Gastroesophageal sphincter (tissue), 4 donors: ENCODE measurements at regions not wholly inside any gene's neighbourhood (a gene's known extent, or its start where the extent isn't known, plus 50 kb on each side); places are given as distances from the start of the nearest gene placed in this dataset.

Experiments
- ATAC-seq: fragments of 150-250 bp; one replicate; pipeline ENCODE4 v1.9.1; 2016; ENCODE audit warnings: mild to moderate bottlenecking, moderate library complexity
- H3K27ac ChIP-seq, 4 donors: fragments of 200-600 bp; sonication (generic) in 3 of 4; 1 replicate in 3 of 4; 2 replicates in 1 of 4; pipeline ENCODE4 v1.5.1; 2016 to 2019
- H3K27me3 ChIP-seq: fragments of 200-600 bp; sonication (generic); one replicate; pipeline ENCODE4 v1.5.1; 2019
- H3K36me3 ChIP-seq, 2 donors: fragments of 200-600 bp; sonication (generic); one replicate each; pipeline ENCODE4 v1.5.1; 2019; ENCODE audit warnings: control low read depth in 1 of 2
- H3K4me1 ChIP-seq, 3 donors: fragments of 200-600 bp; sonication (generic); 1 replicate in 2 of 3; 2 replicates in 1 of 3; pipeline ENCODE4 v1.5.1; 2016 to 2019; ENCODE audit warnings: control low read depth in 2 of 3
- H3K4me3 ChIP-seq, 2 donors: fragments of 200-600 bp; sonication (generic); one replicate each; pipeline ENCODE4 v1.5.1; 2019; ENCODE audit warnings: mild to moderate bottlenecking in 1 of 2, moderate library complexity in 1 of 2
- H3K9me3 ChIP-seq, 3 donors: fragments of 200-600 bp; sonication (generic); one replicate each; pipeline ENCODE4 v1.5.1; 2017 to 2019; ENCODE audit warnings: control low read depth in 2 of 3
- CTCF ChIP-seq, 4 experiments: fragments of 200-600 bp in 2 of 4; fragments of 450-650 bp in 2 of 4; sonication (generic) in 1 of 4; IDR thresholded peaks; one replicate each; pipeline ENCODE4 v1.5.1; 2017 to 2019; ENCODE audit warnings: antibody characterized with exemption in 4 of 4, mild to moderate bottlenecking in 2 of 4, moderate library complexity in 2 of 4
- EP300 ChIP-seq: sonication (generic); formaldehyde crosslinking; IDR thresholded peaks from one replicate; pipeline ENCODE4 v1.6.1; 2017; ENCODE audit warnings: antibody characterized with exemption, mild to moderate bottlenecking
- POLR2A ChIP-seq, 2 donors: fragments of 450-650 bp; IDR thresholded peaks; one replicate each; pipeline ENCODE4 v1.6.1; 2017; ENCODE audit warnings: antibody characterized with exemption in 2 of 2, mild to moderate bottlenecking in 2 of 2, moderate library complexity in 1 of 2
- POLR2AphosphoS5 ChIP-seq: sonication (generic); formaldehyde crosslinking; IDR thresholded peaks from one replicate; pipeline ENCODE4 v1.6.1; 2017; ENCODE audit warnings: antibody characterized with exemption
- WGBS, 2 donors: methylation state at CpG; one replicate each; pipeline ENCODE4 v1.1.5; 2018; ENCODE audit warnings: low coverage in 1 of 2; 5-methylcytosine and 5-hydroxymethylcytosine counted together

- no peak for ATAC-seq
- WGBS, 2 donors = 12 to 17% methylated on average over 4 to 6 of the region's 6 CpGs
Observed at GRCh38 chrX:33336783-33337182, 125.4 kb upstream of the DMD start.

GRCh38 chrX:33333271-33333670, 121.9 kb upstream of the DMD start:
- TF ChIP-seq POLR2A (IDR thresholded peaks at IDR 0.05) (no peak), POLR2AphosphoS5 (no peak), CTCF (IDR thresholded peaks at IDR 0.05) (no peak), EP300 (no peak)
- H3K9me3 ChIP-seq = no peaks in the 10 kb centered on the region
- WGBS, 2 donors = 82 to 86% methylated on average over 1 to 2 of the region's 2 CpGs
- H3K4me1 ChIP-seq = no peaks in the 10 kb centered on the region
- no peak overlapping the region for H3K4me3 ChIP-seq
- ATAC-seq = no peak
- no peaks in the 10 kb centered on the region for H3K36me3 ChIP-seq
- H3K27ac ChIP-seq = no peak overlapping the region
- H3K27me3 ChIP-seq = no peaks in the 10 kb centered on the region

More at GRCh38 chrX:33336783-33337182, 125.4 kb upstream of the DMD start:
- no peak for TF ChIP-seq POLR2A (IDR thresholded peaks at IDR 0.05)
- peak; percentile 19 to 58 (median 41) for TF ChIP-seq CTCF (IDR thresholded peaks at IDR 0.05)
- Histone ChIP-seq H3K27ac (no peak overlapping the region), H3K4me1 (no peaks in the 10 kb centered on the region), H3K27me3 (no peaks in the 10 kb centered on the region), H3K4me3 (no peak overlapping the region), H3K9me3 (no peaks in the 10 kb centered on the region), H3K36me3 (no peaks in the 10 kb centered on the region)

GRCh38 chrX:33330798-33331197, 119.4 kb upstream of the DMD start:
- no peaks in the 10 kb centered on the region for H3K4me1 ChIP-seq
- WGBS, 2 donors = 48 to 67% methylated on average over 1 to 3 of the region's 3 CpGs
- no peak overlapping the region for H3K4me3 ChIP-seq
- ATAC-seq = no peak
- no peak overlapping the region for H3K27ac ChIP-seq
- no peaks in the 10 kb centered on the region for H3K27me3 ChIP-seq
- no peaks in the 10 kb centered on the region for H3K36me3 ChIP-seq
- TF ChIP-seq POLR2AphosphoS5 (no peak), POLR2A (IDR thresholded peaks at IDR 0.05) (no peak), CTCF (IDR thresholded peaks at IDR 0.05) (no peak), EP300 (no peak)
- H3K9me3 ChIP-seq = no peaks in the 10 kb centered on the region

- TF ChIP-seq EP300 (no peak), POLR2AphosphoS5 (no peak), CTCF (IDR thresholded peaks at IDR 0.05) (no peak), POLR2A (IDR thresholded peaks at IDR 0.05) (no peak)
- no peaks in the 10 kb centered on the region for H3K9me3 ChIP-seq
- 43 to 70% methylated on average over 1 to 2 of the region's 2 CpGs for WGBS, 2 donors
- no peaks in the 10 kb centered on the region for H3K27me3 ChIP-seq
- no peak for ATAC-seq
- no peak overlapping the region for H3K4me3 ChIP-seq
- no peaks in the 10 kb centered on the region for H3K36me3 ChIP-seq
- no peaks in the 10 kb centered on the region for H3K4me1 ChIP-seq
- no peak overlapping the region for H3K27ac ChIP-seq
Observed at GRCh38 chrX:33324099-33324498, 112.8 kb upstream of the DMD start.

GRCh38 chrX:33307911-33308354, 96.6 kb upstream of the DMD start:
- TF ChIP-seq EP300 (no peak), POLR2A (IDR thresholded peaks at IDR 0.05) (no peak), POLR2AphosphoS5 (no peak), CTCF (IDR thresholded peaks at IDR 0.05) (no peak)
- Histone ChIP-seq H3K4me3 (no peak overlapping the region), H3K9me3 (no peaks in the 10 kb centered on the region), H3K4me1 (no peaks in the 10 kb centered on the region), H3K27ac (no peak overlapping the region), H3K36me3 (no peaks in the 10 kb centered on the region), H3K27me3 (no peaks in the 10 kb centered on the region)
- no peak for ATAC-seq
- WGBS, 2 donors = 77 to 83% methylated on average over 2 of the region's 2 CpGs
